ENCODE measurements at regions not wholly inside any gene's neighbourhood (a gene's known extent, or its start where the extent isn't known, plus 50 kb on each side); places are given as distances from the start of the nearest gene placed in this dataset.

DNA sequence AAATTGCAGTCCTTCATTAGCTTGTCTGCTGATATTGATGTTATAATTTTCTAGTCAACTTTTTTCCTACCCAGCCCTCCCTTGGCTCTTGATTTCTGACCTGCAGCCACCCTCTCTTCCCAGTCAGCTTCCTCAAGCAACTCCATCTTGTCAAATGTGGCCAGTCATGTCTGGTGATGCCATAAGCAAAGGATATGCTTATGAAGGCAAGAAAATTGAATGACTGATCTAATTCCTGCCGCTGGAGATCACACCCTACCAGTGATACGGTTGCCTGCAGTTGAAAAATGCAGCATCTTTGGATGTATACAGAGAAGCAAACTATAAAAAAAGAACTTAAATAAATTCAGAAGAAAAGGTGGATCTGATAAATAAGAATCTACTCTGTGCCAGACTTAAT is 297.1 kb upstream of the DAB1 start:
- no peaks in the 10 kb centered on the region for H3K36me3 Mint-ChIP-seq (ENCODE audit: low read depth)

DNA sequence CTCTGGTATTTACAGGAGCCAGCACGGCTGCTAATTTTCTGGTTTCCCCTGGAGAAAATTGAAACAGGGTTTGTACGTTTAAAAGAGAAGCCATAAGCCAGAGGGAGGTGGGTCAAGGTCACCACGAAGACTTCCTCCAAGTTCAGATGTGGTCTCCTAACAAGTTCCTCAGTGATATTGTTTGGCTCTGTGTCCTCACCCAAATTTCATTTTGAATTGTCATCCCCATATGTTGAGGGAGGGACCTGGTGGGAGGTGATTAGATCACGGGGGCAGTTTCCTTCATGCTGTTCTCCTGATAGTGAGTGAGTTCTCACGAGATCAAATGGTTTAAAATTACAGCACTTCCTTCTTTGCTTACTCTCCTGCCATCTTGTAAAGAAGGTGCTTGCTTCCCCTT is 295.4 kb upstream of the DAB1 start:
- TF ChIP-seq, protein P1, sequence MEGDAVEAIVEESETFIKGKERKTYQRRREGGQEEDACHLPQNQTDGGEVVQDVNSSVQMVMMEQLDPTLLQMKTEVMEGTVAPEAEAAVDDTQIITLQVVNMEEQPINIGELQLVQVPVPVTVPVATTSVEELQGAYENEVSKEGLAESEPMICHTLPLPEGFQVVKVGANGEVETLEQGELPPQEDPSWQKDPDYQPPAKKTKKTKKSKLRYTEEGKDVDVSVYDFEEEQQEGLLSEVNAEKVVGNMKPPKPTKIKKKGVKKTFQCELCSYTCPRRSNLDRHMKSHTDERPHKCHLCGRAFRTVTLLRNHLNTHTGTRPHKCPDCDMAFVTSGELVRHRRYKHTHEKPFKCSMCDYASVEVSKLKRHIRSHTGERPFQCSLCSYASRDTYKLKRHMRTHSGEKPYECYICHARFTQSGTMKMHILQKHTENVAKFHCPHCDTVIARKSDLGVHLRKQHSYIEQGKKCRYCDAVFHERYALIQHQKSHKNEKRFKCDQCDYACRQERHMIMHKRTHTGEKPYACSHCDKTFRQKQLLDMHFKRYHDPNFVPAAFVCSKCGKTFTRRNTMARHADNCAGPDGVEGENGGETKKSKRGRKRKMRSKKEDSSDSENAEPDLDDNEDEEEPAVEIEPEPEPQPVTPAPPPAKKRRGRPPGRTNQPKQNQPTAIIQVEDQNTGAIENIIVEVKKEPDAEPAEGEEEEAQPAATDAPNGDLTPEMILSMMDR (IDR thresholded peaks at IDR 0.05; ENCODE audit: unreplicated experiment in 3 of 3): no peak
- Mint-ChIP-seq H3K4me3 (no peak overlapping the region), H3K9me3 (no peaks in the 10 kb centered on the region), H3K27me3 (ENCODE audit: low read depth) (no peaks in the 10 kb centered on the region), H3K27ac (no peak overlapping the region), H3K4me1 (no peaks in the 10 kb centered on the region), H3K36me3 (ENCODE audit: low read depth) (no peaks in the 10 kb centered on the region)

More for the DNA sequence above, 297.1 kb upstream of the DAB1 start:
- Mint-ChIP-seq H3K27ac (no peak overlapping the region), H3K4me3 (no peak overlapping the region), H3K9me3 (no peaks in the 10 kb centered on the region), H3K4me1 (no peaks in the 10 kb centered on the region), H3K27me3 (ENCODE audit: low read depth) (peaks cover 4% of the 10 kb centered on the region)
- TF ChIP-seq, protein P1 (IDR thresholded peaks at IDR 0.05; ENCODE audit: unreplicated experiment in 3 of 3): no peak

DNA sequence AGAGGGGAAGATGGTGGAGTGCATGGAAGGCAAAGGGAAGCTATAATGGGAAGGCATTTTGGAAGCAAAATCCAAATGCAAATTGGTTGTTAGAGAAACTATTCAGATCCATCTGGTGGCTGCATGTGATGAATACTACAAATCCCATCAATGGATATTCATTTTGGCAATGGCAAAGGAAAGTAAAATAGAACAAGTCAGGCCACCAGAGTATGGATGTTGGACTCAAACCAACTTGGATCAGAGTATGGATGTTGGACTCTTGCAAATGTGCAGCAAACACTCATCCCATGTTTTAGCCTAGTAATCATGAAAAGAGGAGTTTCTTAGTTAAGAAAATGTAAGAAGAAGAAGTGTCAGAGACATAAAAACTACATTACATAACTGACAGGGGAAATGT is 289.6 kb upstream of the DAB1 start:
- TF ChIP-seq, protein P1 (IDR thresholded peaks at IDR 0.05; ENCODE audit: unreplicated experiment in 3 of 3): no peak

DNA sequence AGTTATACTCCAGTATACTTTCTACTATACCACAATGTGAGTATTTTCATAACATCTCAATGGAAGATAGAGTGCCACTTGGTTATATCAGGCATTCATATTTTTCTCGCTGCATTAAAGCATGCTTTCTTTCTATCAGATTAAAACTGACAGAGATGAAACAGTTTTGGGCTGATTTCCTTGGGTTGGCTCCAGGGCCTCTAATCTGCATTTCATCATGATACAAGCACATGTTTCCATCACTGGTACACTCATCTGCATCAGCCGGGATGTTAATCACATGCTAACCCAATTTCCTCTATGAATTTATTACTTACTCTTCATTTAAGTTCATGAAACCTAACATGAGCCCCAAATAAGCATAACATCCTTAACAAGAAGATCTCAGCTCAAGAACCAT is 289.0 kb upstream of the DAB1 start:
- H3K27me3 Mint-ChIP-seq (ENCODE audit: low read depth): no peaks in the 10 kb centered on the region
- no peak overlapping the region for H3K27ac Mint-ChIP-seq
- H3K4me1 Mint-ChIP-seq: peaks cover 5% of the 10 kb centered on the region
- TF ChIP-seq, protein P1 (IDR thresholded peaks at IDR 0.05; ENCODE audit: unreplicated experiment in 3 of 3): no peak
- H3K4me3 Mint-ChIP-seq: no peak overlapping the region
- H3K9me3 Mint-ChIP-seq: no peaks in the 10 kb centered on the region
- no peaks in the 10 kb centered on the region for H3K36me3 Mint-ChIP-seq (ENCODE audit: low read depth)

More for the DNA sequence above, 289.6 kb upstream of the DAB1 start:
- Mint-ChIP-seq H3K27ac (no peak overlapping the region), H3K4me1 (peaks cover 5% of the 10 kb centered on the region), H3K27me3 (ENCODE audit: low read depth) (no peaks in the 10 kb centered on the region), H3K4me3 (no peak overlapping the region), H3K36me3 (ENCODE audit: low read depth) (no peaks in the 10 kb centered on the region), H3K9me3 (no peaks in the 10 kb centered on the region)

DNA sequence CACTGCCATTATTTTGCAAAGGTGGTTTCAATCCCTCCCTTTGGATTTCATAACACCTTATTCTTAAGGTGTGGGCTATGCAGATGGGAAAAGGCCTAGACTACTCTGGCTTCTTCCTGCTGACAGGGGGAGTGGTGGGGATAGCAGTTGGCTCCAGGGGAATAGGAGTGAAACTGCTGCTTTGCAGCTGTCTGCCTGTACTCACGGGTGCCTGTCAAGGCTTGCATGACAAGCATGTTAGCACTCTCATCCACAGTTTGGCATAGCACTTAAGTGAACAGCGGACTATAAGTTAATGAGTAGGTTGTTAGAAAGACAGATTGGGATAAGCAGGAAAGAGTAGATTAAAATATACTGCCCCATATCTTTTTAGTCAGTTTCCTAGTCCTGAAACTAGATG is 287.5 kb upstream of the DAB1 start:
- H3K9me3 Mint-ChIP-seq: peaks cover 2% of the 10 kb centered on the region
- TF ChIP-seq, protein P1 (IDR thresholded peaks at IDR 0.05; ENCODE audit: unreplicated experiment in 3 of 3): no peak
- no peak overlapping the region for H3K4me3 Mint-ChIP-seq
- no peaks in the 10 kb centered on the region for H3K36me3 Mint-ChIP-seq (ENCODE audit: low read depth)
- H3K27me3 Mint-ChIP-seq (ENCODE audit: low read depth): no peaks in the 10 kb centered on the region
- H3K27ac Mint-ChIP-seq: no peak overlapping the region
- peaks cover 5% of the 10 kb centered on the region for H3K4me1 Mint-ChIP-seq

DNA sequence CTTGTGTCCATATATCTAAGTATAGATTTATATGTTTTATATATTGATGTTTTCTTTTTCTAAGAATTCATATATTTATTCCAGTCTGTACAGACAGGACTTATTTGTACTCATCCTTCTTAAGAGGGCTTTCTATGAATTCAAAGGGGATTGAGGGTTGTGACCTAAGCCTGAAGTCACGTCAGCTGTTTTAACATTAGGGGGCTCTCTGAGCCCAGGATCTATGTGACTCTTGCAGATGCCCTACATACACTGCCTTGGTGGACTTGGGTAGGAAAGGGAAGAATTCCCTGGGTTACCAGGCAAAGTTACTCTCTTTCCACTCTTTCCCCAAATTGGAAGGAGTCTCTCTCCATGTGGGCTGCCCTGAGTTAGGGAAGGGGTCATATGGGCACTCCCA is 283.8 kb upstream of the DAB1 start:
- H3K4me3 Mint-ChIP-seq: no peak overlapping the region
- peaks cover 5% of the 10 kb centered on the region for H3K4me1 Mint-ChIP-seq
- no peak overlapping the region for H3K27ac Mint-ChIP-seq
- H3K36me3 Mint-ChIP-seq (ENCODE audit: low read depth): no peaks in the 10 kb centered on the region
- peaks cover 2% of the 10 kb centered on the region for H3K9me3 Mint-ChIP-seq
- TF ChIP-seq, protein P1 (IDR thresholded peaks at IDR 0.05; ENCODE audit: unreplicated experiment in 3 of 3): no peak
- H3K27me3 Mint-ChIP-seq (ENCODE audit: low read depth): no peaks in the 10 kb centered on the region

Data from nephron (organoid).